ENCODE measurements at regions not wholly inside any gene's neighbourhood (a gene's known extent, or its start where the extent isn't known, plus 50 kb on each side); places are given as distances from the start of the nearest gene placed in this dataset.

GRCh38 chr2:181318504-181319280 is 138.5 kb upstream of the ITGA4 start:
- H3K36me3 Mint-ChIP-seq (ENCODE audit: unreplicated experiment) = no peaks in the 10 kb centered on the region
- no peaks in the 10 kb centered on the region for H3K9me3 Mint-ChIP-seq (ENCODE audit: unreplicated experiment)
- H3K27me3 Mint-ChIP-seq (ENCODE audit: unreplicated experiment) = no peaks in the 10 kb centered on the region
- H3K4me1 Mint-ChIP-seq (ENCODE audit: unreplicated experiment) = no peaks in the 10 kb centered on the region
- TF ChIP-seq CTCF (IDR thresholded peaks at IDR 0.05) = no peak
- H3K4me3 Mint-ChIP-seq (ENCODE audit: unreplicated experiment) = no peak overlapping the region
- no peak overlapping the region for H3K27ac Mint-ChIP-seq (ENCODE audit: unreplicated experiment)
- DNase-seq (ENCODE audit: extremely low spot score, unreplicated experiment) = no peak

GRCh38 chr2:181319286-181319685 is 137.9 kb upstream of the ITGA4 start:
- Mint-ChIP-seq H3K27me3 (ENCODE audit: unreplicated experiment) (no peaks in the 10 kb centered on the region), H3K36me3 (ENCODE audit: unreplicated experiment) (no peaks in the 10 kb centered on the region), H3K4me1 (ENCODE audit: unreplicated experiment) (no peaks in the 10 kb centered on the region), H3K9me3 (ENCODE audit: unreplicated experiment) (no peaks in the 10 kb centered on the region), H3K4me3 (ENCODE audit: unreplicated experiment) (no peak overlapping the region), H3K27ac (ENCODE audit: unreplicated experiment) (no peak overlapping the region)
- no peak for DNase-seq (ENCODE audit: extremely low spot score, unreplicated experiment)
- TF ChIP-seq CTCF (IDR thresholded peaks at IDR 0.05) = no peak

DNA sequence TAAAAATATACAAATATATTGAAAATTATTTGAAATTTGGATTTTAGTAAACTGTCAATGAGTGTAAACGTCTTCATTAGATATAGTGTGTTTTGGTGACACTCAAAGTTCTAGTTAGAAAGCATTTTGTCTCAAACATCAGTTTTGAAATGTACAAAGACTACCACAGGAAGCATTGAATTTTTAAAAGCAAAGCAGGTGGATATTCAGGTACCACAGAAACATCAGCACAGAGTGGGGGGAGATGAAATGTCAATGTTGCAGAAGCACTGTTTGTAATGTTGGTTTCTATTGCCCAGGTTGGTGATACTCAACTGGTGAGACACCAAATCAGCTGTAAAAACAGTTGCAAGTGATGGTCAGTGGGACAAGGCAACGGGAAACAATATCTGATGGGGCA is 136.5 kb upstream of the ITGA4 start:
- TF ChIP-seq CTCF (IDR thresholded peaks at IDR 0.05) = no peak
- Mint-ChIP-seq H3K4me3 (ENCODE audit: unreplicated experiment) (no peak overlapping the region), H3K27me3 (ENCODE audit: unreplicated experiment) (no peaks in the 10 kb centered on the region), H3K27ac (ENCODE audit: unreplicated experiment) (no peak overlapping the region), H3K4me1 (ENCODE audit: unreplicated experiment) (no peaks in the 10 kb centered on the region), H3K9me3 (ENCODE audit: unreplicated experiment) (no peaks in the 10 kb centered on the region), H3K36me3 (ENCODE audit: unreplicated experiment) (no peaks in the 10 kb centered on the region)
- DNase-seq (ENCODE audit: extremely low spot score, unreplicated experiment) = no peak

DNA sequence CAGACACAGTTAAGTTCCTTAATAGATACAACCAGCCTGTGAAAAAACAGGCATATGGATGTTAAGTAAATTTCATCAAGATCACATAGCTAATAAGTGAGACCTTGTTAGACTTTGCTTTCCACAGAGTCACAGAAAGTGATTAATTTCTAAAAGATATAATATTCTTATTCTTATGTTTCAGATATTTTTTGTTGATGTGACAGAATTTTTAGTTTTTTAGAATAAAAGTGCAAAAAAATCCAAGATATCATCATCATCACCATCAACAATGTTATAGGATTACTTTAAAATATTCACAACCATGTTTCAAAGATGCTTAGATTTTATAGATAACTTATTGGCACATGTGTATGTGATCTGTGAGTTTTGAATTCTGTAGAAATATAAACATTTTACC is 132.3 kb upstream of the ITGA4 start:
- peaks cover 10% of the 10 kb centered on the region for H3K9me3 Mint-ChIP-seq (ENCODE audit: unreplicated experiment)
- H3K4me1 Mint-ChIP-seq (ENCODE audit: unreplicated experiment) = no peaks in the 10 kb centered on the region

GRCh38 chr2:181326661-181327060 is 130.5 kb upstream of the ITGA4 start:
- H3K27ac Mint-ChIP-seq (ENCODE audit: unreplicated experiment) = no peak overlapping the region
- peaks cover 14% of the 10 kb centered on the region for H3K9me3 Mint-ChIP-seq (ENCODE audit: unreplicated experiment)
- TF ChIP-seq CTCF (IDR thresholded peaks at IDR 0.05) = no peak
- H3K36me3 Mint-ChIP-seq (ENCODE audit: unreplicated experiment) = no peaks in the 10 kb centered on the region
- no peaks in the 10 kb centered on the region for H3K4me1 Mint-ChIP-seq (ENCODE audit: unreplicated experiment)
- DNase-seq (ENCODE audit: extremely low spot score, unreplicated experiment) = no peak
- H3K4me3 Mint-ChIP-seq (ENCODE audit: unreplicated experiment) = no peak overlapping the region
- H3K27me3 Mint-ChIP-seq (ENCODE audit: unreplicated experiment) = no peaks in the 10 kb centered on the region

More for the DNA sequence above, 132.3 kb upstream of the ITGA4 start:
- Mint-ChIP-seq H3K27ac (ENCODE audit: unreplicated experiment) (no peak overlapping the region), H3K27me3 (ENCODE audit: unreplicated experiment) (no peaks in the 10 kb centered on the region), H3K4me3 (ENCODE audit: unreplicated experiment) (no peak overlapping the region), H3K36me3 (ENCODE audit: unreplicated experiment) (no peaks in the 10 kb centered on the region)
- TF ChIP-seq CTCF (IDR thresholded peaks at IDR 0.05) = no peak
- DNase-seq (ENCODE audit: extremely low spot score, unreplicated experiment) = no peak
